GM13976 (cell line): ENCODE measurements at regions not wholly inside any gene's neighbourhood (a gene's known extent, or its start where the extent isn't known, plus 50 kb on each side); places are given as distances from the start of the nearest gene placed in this dataset.

Source experiments
- DNase-seq: peaks from one replicate; pipeline ENCODE4 v3.0.0; 2012; ENCODE audit warnings: low spot score
- in situ Hi-C: fragments of 300-500 bp; cut with MboI; formaldehyde crosslinking; loops from one replicate; pipeline ENCODE4 v1.12.0; 2022; ENCODE audit warnings: low sequenced_read_pairs, mixed read lengths, inconsistent platforms; ENCODE audit not compliant: unreplicated experiment
- TF ChIP-seq, protein P1 (sequence below): IDR thresholded peaks from 2 replicates; pipeline ENCODE4 v1.5.1; 2012; ENCODE audit warnings: borderline replicate concordance, mild to moderate bottlenecking; ENCODE audit not compliant: insufficient read depth; ENCODE audit errors: extremely low read depth, missing control alignments, control extremely low read depth

DNA sequence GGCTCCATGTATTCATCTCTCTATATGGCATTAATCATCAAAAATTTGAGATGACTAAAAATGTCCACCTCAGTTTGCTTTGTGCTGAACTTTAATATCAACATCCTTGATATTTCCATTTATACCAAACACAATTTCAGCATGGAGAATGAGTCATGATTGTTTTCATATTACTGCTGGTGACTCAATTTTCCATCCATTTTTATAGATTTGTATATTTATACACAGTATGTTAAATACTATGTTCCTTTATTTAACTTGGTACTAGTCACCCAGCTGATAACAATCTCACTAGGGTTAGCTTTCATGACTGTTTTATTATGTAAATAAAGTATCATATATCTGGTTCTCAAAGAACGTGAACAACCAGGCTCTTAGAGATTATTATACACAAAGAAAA lies 1255.1 kb downstream of the SLITRK1 start:
- DNase-seq = no peak

DNA sequence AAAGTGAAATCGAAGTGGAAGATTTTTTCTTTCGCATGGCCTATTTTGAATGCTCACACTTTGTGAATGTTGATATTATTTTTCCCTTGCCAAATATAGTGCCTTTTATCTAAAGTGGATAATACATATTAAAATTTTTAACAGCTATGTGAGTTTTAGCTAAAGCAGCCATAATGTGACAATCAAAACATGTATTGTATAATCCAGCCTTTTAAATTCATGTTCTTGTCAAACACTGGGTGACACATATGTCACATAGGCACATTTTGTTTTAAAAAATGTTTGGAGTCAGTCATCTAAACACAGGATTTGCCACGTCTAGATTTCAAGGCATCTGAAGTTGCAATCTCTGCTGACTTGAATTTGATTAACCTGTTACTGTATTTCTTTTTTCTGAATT lies 1256.6 kb downstream of the SLITRK1 start:
- no peak for DNase-seq
- in situ Hi-C loops = no loop called here
- TF ChIP-seq, protein P1, sequence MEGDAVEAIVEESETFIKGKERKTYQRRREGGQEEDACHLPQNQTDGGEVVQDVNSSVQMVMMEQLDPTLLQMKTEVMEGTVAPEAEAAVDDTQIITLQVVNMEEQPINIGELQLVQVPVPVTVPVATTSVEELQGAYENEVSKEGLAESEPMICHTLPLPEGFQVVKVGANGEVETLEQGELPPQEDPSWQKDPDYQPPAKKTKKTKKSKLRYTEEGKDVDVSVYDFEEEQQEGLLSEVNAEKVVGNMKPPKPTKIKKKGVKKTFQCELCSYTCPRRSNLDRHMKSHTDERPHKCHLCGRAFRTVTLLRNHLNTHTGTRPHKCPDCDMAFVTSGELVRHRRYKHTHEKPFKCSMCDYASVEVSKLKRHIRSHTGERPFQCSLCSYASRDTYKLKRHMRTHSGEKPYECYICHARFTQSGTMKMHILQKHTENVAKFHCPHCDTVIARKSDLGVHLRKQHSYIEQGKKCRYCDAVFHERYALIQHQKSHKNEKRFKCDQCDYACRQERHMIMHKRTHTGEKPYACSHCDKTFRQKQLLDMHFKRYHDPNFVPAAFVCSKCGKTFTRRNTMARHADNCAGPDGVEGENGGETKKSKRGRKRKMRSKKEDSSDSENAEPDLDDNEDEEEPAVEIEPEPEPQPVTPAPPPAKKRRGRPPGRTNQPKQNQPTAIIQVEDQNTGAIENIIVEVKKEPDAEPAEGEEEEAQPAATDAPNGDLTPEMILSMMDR = no peak

More for the DNA sequence above, 1255.1 kb downstream of the SLITRK1 start:
- in situ Hi-C loops = no loop called here
- TF ChIP-seq, protein P1 = no peak

DNA sequence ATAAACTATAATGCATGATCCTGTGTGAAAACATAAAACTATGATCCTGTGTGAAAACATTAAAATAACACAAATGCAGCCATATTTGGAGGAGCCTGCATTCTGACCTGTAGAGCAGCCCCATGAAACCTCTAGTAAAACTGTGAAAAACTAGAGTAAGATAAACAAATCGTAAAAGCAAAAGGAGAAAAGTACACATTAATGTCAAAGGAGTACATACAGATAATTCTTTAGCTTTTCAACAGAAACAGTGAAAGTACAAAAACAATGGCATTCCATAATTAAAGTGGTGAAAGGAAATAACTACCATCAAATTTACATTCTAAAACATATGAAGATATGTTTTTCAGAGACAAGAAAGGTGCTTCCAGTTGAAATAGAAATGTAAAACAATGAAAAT lies 1267.2 kb downstream of the SLITRK1 start:
- DNase-seq = no peak
- in situ Hi-C loops = no loop called here
- TF ChIP-seq, protein P1 = no peak

DNA sequence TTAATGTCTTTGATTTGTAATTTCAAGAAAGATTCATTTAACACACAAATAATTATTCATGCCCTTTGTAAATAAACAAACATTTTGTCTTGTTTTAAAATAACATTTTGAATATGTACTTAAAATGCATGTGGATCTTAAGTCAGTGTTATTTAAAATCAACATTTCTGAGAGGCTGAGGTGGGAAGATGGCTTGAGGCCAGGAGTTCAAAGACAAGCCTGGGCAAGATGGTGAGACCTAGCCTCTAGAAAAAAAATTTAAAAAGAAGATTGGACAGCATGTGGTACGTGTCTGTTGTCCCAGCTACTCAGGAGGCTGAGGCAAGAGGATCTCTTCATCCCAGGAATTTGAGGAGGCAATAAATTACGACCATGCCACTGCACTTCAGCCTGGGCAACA lies 1268.2 kb downstream of the SLITRK1 start:
- DNase-seq = no peak
- in situ Hi-C loops = no loop called here

DNA sequence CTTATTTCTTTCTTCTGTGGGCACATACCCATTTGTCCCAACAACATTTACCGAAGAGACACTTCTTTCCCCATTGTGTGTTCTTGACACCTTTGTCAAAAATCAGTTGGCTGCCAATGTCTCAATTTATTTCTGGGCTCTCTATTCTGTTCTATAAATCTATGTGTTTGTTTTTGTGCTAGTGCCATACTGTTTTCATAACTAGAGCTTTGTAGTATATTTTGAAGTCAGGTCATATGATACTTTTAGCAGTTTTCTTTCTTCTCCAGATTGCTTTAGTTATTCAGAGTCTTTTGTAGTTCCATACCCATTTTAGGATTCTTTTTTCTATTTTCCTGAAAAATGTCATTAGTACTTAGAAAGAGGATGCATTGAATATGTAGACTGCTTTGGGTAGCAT lies 1276.3 kb downstream of the SLITRK1 start:
- DNase-seq = no peak
- TF ChIP-seq, protein P1 = no peak
- in situ Hi-C loops = no loop called here

More for the DNA sequence above, 1268.2 kb downstream of the SLITRK1 start:
- TF ChIP-seq, protein P1 = no peak

DNA sequence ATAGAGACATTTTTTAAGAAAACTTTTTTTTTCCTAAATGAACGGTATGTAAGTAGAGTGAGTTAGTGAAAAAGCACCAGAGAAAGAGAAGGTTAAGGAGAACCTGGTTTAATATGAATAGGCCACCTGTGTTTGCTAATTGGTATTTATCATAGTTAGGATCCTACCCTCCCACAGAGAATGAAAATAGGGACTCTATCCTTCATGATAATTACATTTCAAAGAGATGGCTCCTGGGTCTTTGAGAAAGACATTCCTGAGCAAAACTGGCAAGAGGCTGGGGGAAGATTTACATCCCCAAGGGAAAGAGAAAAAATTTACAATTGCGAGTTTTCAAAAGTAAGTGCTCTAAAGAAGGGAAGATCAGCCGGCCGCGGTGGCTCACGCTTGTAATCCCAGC lies 1284.5 kb downstream of the SLITRK1 start:
- in situ Hi-C loops = no loop called here
- no peak for DNase-seq
- TF ChIP-seq, protein P1 = no peak

DNA sequence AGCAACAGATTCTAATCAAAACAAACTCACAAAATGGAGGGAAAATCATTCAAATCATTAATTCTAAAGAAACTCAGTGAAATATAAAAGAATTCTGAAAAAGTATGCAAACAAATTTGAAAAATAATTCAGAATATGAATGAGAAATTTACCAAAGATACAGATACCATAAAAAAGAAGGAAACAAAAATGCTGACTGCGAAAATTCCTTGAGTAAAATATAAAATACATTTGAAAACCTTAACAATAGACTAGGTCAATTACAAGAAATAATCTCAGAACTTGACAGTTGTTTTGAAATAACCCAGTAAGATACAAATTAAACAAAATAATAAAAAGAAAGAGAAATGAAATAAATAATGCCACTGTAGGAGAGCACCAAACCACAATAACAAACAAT lies 1289.0 kb downstream of the SLITRK1 start:
- in situ Hi-C loops = no loop called here
- TF ChIP-seq, protein P1 = no peak

More for the DNA sequence above, 1289.0 kb downstream of the SLITRK1 start:
- DNase-seq = no peak
